HepG2 (cell line): ENCODE measurements at regions not wholly inside any gene's neighbourhood (a gene's known extent, or its start where the extent isn't known, plus 50 kb on each side); places are given as distances from the start of the nearest gene placed in this dataset.

Experiments
- ATAC-seq: fragments of 200-7000 bp; cut with Tn5 transposase; 3 replicates; pipeline ENCODE4 v1.9.1; 2020; ENCODE audit warnings: mild to moderate bottlenecking, moderate library complexity
- BruUV-seq: library from RNA; stranded (reverse); fragments of 400-500 nt; replicated peaks from 2 replicates; lab custom pipeline; 2021; lab: Mats Ljungman, UMichigan
- CTCF ChIA-PET: fragments of 300-600 bp; formaldehyde crosslinking; extraction: SDS; loops from one replicate; lab custom pipeline; 2021; ENCODE audit warnings: low total read pairs, inconsistent platforms, low intra/inter-chr PET ratio; lab: Yijun Ruan, JAX
- POLR2A ChIA-PET: fragments of 350-600 bp; sonication (Branson Sonifier 250); formaldehyde crosslinking; loops from one replicate; lab custom pipeline; 2020; ENCODE audit warnings: antibody characterized with exemption, inconsistent platforms; lab: Yijun Ruan, JAX
- DNase-seq: peaks from one replicate; pipeline ENCODE4 v3.0.0-alpha.2; 2015; ENCODE audit warnings: low spot score
- FAIRE-seq: peaks from 3 replicates; lab custom pipeline; 2011; peaks lifted over from hg19 to GRCh38; lab: Jason Lieb, UNC
- H2AFZ ChIP-seq: one replicate; pipeline ENCODE4 v1.6.1; 2011; ENCODE audit warnings: low read length, inconsistent platforms
- H3K27ac ChIP-seq: fragments of 300-600 bp; 3 replicates; pipeline ENCODE4 v1.8.0; 2011; ENCODE audit warnings: mixed run types, mild to moderate bottlenecking, mixed read lengths, low read length, inconsistent platforms; ENCODE audit not compliant: insufficient read depth; ENCODE audit errors: extremely low read length
- H3K27me3 ChIP-seq, 2 experiments: fragments of 200-600 bp in 1 of 2; 2 replicates in 1 of 2; 3 replicates in 1 of 2; pipeline versions ENCODE4 v1.6.0 to v1.8.0; 2011; ENCODE audit warnings: low read length in 2 of 2, mild to moderate bottlenecking in 2 of 2, moderate library complexity in 2 of 2, inconsistent platforms in 1 of 2; ENCODE audit not compliant: insufficient read depth in 2 of 2, control insufficient read depth in 1 of 2
- H3K36me3 ChIP-seq, 2 experiments: fragments of 200-600 bp in 1 of 2; replicated peaks in 1 of 2; 2 replicates in 1 of 2; 3 replicates in 1 of 2; pipeline versions ENCODE4 v1.5.1 to v1.8.0; 2011; ENCODE audit warnings: low read length in 2 of 2, inconsistent platforms in 1 of 2; ENCODE audit not compliant: insufficient read depth in 2 of 2, control insufficient read depth in 1 of 2
- H3K4me1 ChIP-seq: 2 replicates; pipeline ENCODE4 v1.5.1; 2012; ENCODE audit warnings: low read length, inconsistent platforms; ENCODE audit not compliant: insufficient read depth
- H3K4me2 ChIP-seq: 2 replicates; pipeline ENCODE4 v1.6.0; 2011; ENCODE audit warnings: low read depth, low read length, inconsistent platforms
- H3K4me3 ChIP-seq, 3 experiments: fragments of 200-600 bp in 1 of 3; sonication (generic), shearing (Covaris generic) in 1 of 3; replicated peaks in 1 of 3; 2 replicates each; pipeline ENCODE4 v1.5.1; 2011 to 2016; ENCODE audit warnings: low read length in 3 of 3, inconsistent platforms in 2 of 3, low read depth in 2 of 3, mild to moderate bottlenecking in 2 of 3, control low read depth in 1 of 3, mixed read lengths in 1 of 3; ENCODE audit not compliant: insufficient read depth in 1 of 3
- H3K79me2 ChIP-seq: one replicate; pipeline ENCODE4 v1.6.1; 2011; ENCODE audit warnings: low read length, inconsistent platforms; ENCODE audit not compliant: insufficient read depth
- H3K9ac ChIP-seq: 2 replicates; pipeline ENCODE4 v1.6.0; 2011; ENCODE audit warnings: mild to moderate bottlenecking, low read depth, low read length, inconsistent platforms; ENCODE audit not compliant: insufficient read depth
- H3K9me3 ChIP-seq: 2 replicates; pipeline ENCODE4 v1.5.1; 2012; ENCODE audit warnings: mild to moderate bottlenecking, low read length
- H4K20me1 ChIP-seq: 2 replicates; pipeline ENCODE4 v1.6.0; 2011; ENCODE audit warnings: inconsistent platforms, mild to moderate bottlenecking, low read length, moderate library complexity; ENCODE audit not compliant: insufficient read depth
- ATF4 ChIP-seq, 2 experiments: fragments of 450-650 bp in 1 of 2; sonication (generic) in 1 of 2; formaldehyde crosslinking; IDR thresholded peaks; 2 replicates each; pipeline versions ENCODE4 v1.5.0 to v1.8.0; 2020 to 2022; ENCODE audit warnings: mild to moderate bottlenecking in 1 of 2, missing genetic modification reagents in 1 of 2
- ATRX ChIP-seq: sonication (generic); formaldehyde crosslinking; IDR thresholded peaks from 2 replicates; pipeline ENCODE4 v1.4.0; 2020; ENCODE audit warnings: missing genetic modification reagents, borderline replicate concordance
- ELF1 ChIP-seq: sonication (generic); formaldehyde crosslinking; IDR thresholded peaks from 2 replicates; pipeline ENCODE4 v1.4.0; 2020; ENCODE audit warnings: missing genetic modification reagents
- FOXK2 ChIP-seq: fragments of 450-650 bp; IDR thresholded peaks from 2 replicates; pipeline ENCODE4 v1.6.1; 2016
- IKZF1 ChIP-seq: fragments of 450-650 bp; IDR thresholded peaks from 2 replicates; pipeline ENCODE4 v1.7.1; 2016
- POLR2AphosphoS5 ChIP-seq: IDR thresholded peaks from 2 replicates; pipeline ENCODE4 v1.6.1; 2012; ENCODE audit warnings: low read depth, low read length
- TCF7 ChIP-seq: sonication (generic); IDR thresholded peaks from 2 replicates; pipeline ENCODE4 v1.6.1; 2016; ENCODE audit warnings: antibody characterized with exemption, low read depth
- ZBTB8A ChIP-seq: sonication (generic); formaldehyde crosslinking; IDR thresholded peaks from 2 replicates; pipeline ENCODE4 v1.4.0; 2020; ENCODE audit warnings: mild to moderate bottlenecking, low read depth, missing genetic modification reagents, borderline replicate concordance
- ZNF318 ChIP-seq: sonication (generic); formaldehyde crosslinking; IDR thresholded peaks from 2 replicates; pipeline ENCODE4 v1.4.0; 2020; ENCODE audit warnings: mild to moderate bottlenecking, missing genetic modification reagents
- ZNF557 ChIP-seq: sonication (generic); formaldehyde crosslinking; IDR thresholded peaks from 2 replicates; pipeline ENCODE4 v1.4.0; 2020; ENCODE audit warnings: missing genetic modification reagents
- ZNF563 ChIP-seq: sonication (generic); formaldehyde crosslinking; IDR thresholded peaks from 2 replicates; pipeline ENCODE4 v1.8.0; 2022; ENCODE audit warnings: mild to moderate bottlenecking, moderate library complexity, missing genetic modification reagents
- WGBS: methylation state at CpG from one replicate; pipeline ENCODE4 v1.1.6; 2017; ENCODE audit warnings: low lambda C conversion rate; 5-methylcytosine and 5-hydroxymethylcytosine counted together
- in situ Hi-C: cut with HindIII; loops from 2 replicates; pipeline ENCODE4 v1.10.0; 2017; ENCODE audit warnings: low pct_unique_long_range_greater_than_20kb; ENCODE audit not compliant: extremely low pct_ligation_motif_present
- intact Hi-C: fragments of 100-400 bp; cut with micrococcal nuclease; formaldehyde crosslinking; loops from one replicate; pipeline ENCODE4 v1.10.0; 2022; ENCODE audit not compliant: unreplicated experiment

GRCh38 chr12:89176676-89177075 is 175.6 kb downstream of the DUSP6 start:
- in situ Hi-C loops: no loop called here
- Histone ChIP-seq H3K27ac (no peak overlapping the region), H3K4me3 (no peak overlapping the region), H3K9ac (no peak overlapping the region), H3K36me3 (no peaks in the 10 kb centered on the region), H3K4me2 (no peak overlapping the region), H2AFZ (no peak overlapping the region), H3K79me2 (no peaks in the 10 kb centered on the region), H4K20me1 (no peaks in the 10 kb centered on the region)
- ChIA-PET POLR2A (no interaction called here), CTCF (interaction anchor here (0.5 kb wide), 1 partner anchor 172 kb away, joined by 3 read pairs; no protein-coding TSS in a partner anchor)
- ATAC-seq (no peak), DNase-seq (no peak)
- BruUV-seq: no TSS peak
- intact Hi-C loops: no loop called here
- TF ChIP-seq ELF1 (CRISPR knock-in tag): no peak
- no peak for TF ChIP-seq ZNF563
- no peak for TF ChIP-seq POLR2AphosphoS5
- no peak for TF ChIP-seq FOXK2
- TF ChIP-seq ZNF318: no peak
- no peak for TF ChIP-seq TCF7
- no peak for TF ChIP-seq ZNF557 (CRISPR knock-in tag)
- no peak for TF ChIP-seq IKZF1
- no peak for TF ChIP-seq ZBTB8A (CRISPR knock-in tag)
- no peak for TF ChIP-seq ATF4 (CRISPR knock-in tag; IDR thresholded peaks at IDR 0.05)
- no peak for TF ChIP-seq ATRX (CRISPR knock-in tag)
- TF ChIP-seq, all 625 proteins: peak for 0
- 46% methylated on average over 2 of the region's 2 CpGs for WGBS
- H3K9me3 ChIP-seq: no peaks in the 10 kb centered on the region
- no peak for FAIRE-seq
- H3K27me3 ChIP-seq: no peaks in the 10 kb centered on the region
- no peaks in the 10 kb centered on the region for H3K4me1 ChIP-seq
